NT2/D1 (cell line): ENCODE measurements at regions not wholly inside any gene's neighbourhood (a gene's known extent, or its start where the extent isn't known, plus 50 kb on each side); places are given as distances from the start of the nearest gene placed in this dataset.

Experiments used
- SUZ12 ChIP-seq: IDR thresholded peaks from 2 replicates; pipeline ENCODE4 v1.6.1; 2011; ENCODE audit not compliant: insufficient read length, insufficient read depth; ENCODE audit errors: extremely low read depth
- YY1 ChIP-seq: IDR thresholded peaks from 2 replicates; pipeline ENCODE4 v1.6.1; 2011; ENCODE audit not compliant: insufficient read length, insufficient read depth

- TF ChIP-seq SUZ12 (no peak), YY1 (no peak)
Observed at GRCh38 chr17:71914042-71914441, 206.8 kb upstream of the SOX9 start.
